ENCODE measurements at regions not wholly inside any gene's neighbourhood (a gene's known extent, or its start where the extent isn't known, plus 50 kb on each side); places are given as distances from the start of the nearest gene placed in this dataset.

GRCh38 chr13:59494560-59494970 is 669.2 kb downstream of the DIAPH3 start:
- TF ChIP-seq, protein P1, sequence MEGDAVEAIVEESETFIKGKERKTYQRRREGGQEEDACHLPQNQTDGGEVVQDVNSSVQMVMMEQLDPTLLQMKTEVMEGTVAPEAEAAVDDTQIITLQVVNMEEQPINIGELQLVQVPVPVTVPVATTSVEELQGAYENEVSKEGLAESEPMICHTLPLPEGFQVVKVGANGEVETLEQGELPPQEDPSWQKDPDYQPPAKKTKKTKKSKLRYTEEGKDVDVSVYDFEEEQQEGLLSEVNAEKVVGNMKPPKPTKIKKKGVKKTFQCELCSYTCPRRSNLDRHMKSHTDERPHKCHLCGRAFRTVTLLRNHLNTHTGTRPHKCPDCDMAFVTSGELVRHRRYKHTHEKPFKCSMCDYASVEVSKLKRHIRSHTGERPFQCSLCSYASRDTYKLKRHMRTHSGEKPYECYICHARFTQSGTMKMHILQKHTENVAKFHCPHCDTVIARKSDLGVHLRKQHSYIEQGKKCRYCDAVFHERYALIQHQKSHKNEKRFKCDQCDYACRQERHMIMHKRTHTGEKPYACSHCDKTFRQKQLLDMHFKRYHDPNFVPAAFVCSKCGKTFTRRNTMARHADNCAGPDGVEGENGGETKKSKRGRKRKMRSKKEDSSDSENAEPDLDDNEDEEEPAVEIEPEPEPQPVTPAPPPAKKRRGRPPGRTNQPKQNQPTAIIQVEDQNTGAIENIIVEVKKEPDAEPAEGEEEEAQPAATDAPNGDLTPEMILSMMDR (IDR thresholded peaks at IDR 0.05) = no peak
- TF ChIP-seq EZH2 (IDR thresholded peaks at IDR 0.05; ENCODE audit: borderline replicate concordance, insufficient read depth, low read depth, low read length, poor library complexity, severe bottlenecking) = no peak
